Cardiac muscle cell (in vitro differentiated cells and primary cell): ENCODE measurements at regions not wholly inside any gene's neighbourhood (a gene's known extent, or its start where the extent isn't known, plus 50 kb on each side); places are given as distances from the start of the nearest gene placed in this dataset.
A peak's percentile ranks its signal among the peaks of the same experiment; 100 is the strongest.
"Not testable (repeated sequence)": the region's sequence is repeated elsewhere in the genome, so short reads cannot be mapped to it uniquely, and the experiment has no call there.

Experiments
- DNase-seq, 2 donors: peaks; one replicate each; pipeline versions ENCODE4 v3.0.0 to v3.0.0-alpha.2; 2010 to 2017; ENCODE audit warnings: low read depth in 1 of 2, low spot score in 1 of 2
- H3K27ac ChIP-seq: fragments of 200-600 bp; sonication (generic); 2 replicates; pipeline ENCODE4 v1.5.1; 2016
- H3K27me3 ChIP-seq: fragments of 200-600 bp; sonication (generic); 2 replicates; pipeline ENCODE4 v1.6.0; 2016; ENCODE audit warnings: control low read depth
- H3K36me3 ChIP-seq: fragments of 200-600 bp; sonication (generic); 2 replicates; pipeline ENCODE4 v1.5.1; 2016; ENCODE audit warnings: control low read depth
- H3K4me1 ChIP-seq: fragments of 200-600 bp; sonication (generic); 2 replicates; pipeline ENCODE4 v1.8.1; 2017; ENCODE audit warnings: low read depth, mild to moderate bottlenecking, mixed run types
- H3K4me3 ChIP-seq: fragments of 200-600 bp; sonication (generic); 2 replicates; pipeline ENCODE4 v1.5.1; 2016; ENCODE audit warnings: mild to moderate bottlenecking
- H3K9me3 ChIP-seq: fragments of 200-600 bp; sonication (generic); 2 replicates; pipeline ENCODE4 v1.5.1; 2017; ENCODE audit warnings: low read depth, mild to moderate bottlenecking, control low read depth
- TF ChIP-seq, protein P1 (sequence below): IDR thresholded peaks from 2 replicates; pipeline ENCODE4 v1.5.1; 2012; ENCODE audit warnings: low read depth, mild to moderate bottlenecking, low read length

DNA sequence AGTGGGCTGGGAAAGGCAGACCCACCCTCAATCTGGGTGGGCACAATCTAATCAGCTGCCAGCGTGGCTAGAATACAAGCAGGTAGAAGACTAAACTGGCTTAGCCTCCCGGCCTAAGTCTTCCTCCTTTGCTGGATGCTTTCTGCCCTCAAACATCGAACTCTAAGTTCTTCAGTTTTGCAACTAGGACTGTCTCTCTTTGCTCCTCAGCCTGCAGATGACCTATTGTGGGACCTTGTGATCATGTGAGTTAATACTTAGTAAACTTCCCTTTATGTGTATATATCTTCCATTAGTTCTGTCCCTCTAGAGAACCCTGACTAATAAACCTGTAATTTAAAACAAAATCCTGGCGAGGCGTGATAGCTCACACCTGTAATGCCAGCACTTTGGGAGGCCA lies 51.8 kb upstream of the SLC39A8 start:
- not testable (repeated sequence) for H3K9me3 ChIP-seq, H3K4me3 ChIP-seq, H3K27ac ChIP-seq, DNase-seq, H3K4me1 ChIP-seq, H3K36me3 ChIP-seq, H3K27me3 ChIP-seq

DNA sequence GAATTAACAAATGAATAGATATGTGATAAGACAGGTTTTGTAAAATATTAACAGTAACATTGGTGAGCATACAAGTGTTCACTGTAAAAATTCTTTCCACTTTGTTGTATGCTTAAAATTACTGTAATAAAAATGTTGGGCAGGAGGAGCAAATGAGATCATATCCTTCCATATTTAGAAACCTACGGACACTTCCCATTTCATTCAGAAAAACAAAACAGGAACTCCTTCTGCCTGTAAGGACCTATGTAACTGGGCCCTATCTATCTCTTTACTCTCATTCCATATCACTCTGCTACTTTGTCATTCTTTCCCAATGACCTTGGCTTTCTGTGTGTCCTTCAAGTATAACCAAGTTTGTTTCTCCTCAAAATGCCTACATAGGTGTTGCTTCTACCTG lies 53.7 kb upstream of the SLC39A8 start:
- Histone ChIP-seq H3K9me3 (no peaks in the 10 kb centered on the region), H3K36me3 (no peaks in the 10 kb centered on the region), H3K27ac (no peak overlapping the region), H3K4me3 (no peak overlapping the region), H3K27me3 (no peaks in the 10 kb centered on the region), H3K4me1 (no peaks in the 10 kb centered on the region)
- TF ChIP-seq, protein P1, sequence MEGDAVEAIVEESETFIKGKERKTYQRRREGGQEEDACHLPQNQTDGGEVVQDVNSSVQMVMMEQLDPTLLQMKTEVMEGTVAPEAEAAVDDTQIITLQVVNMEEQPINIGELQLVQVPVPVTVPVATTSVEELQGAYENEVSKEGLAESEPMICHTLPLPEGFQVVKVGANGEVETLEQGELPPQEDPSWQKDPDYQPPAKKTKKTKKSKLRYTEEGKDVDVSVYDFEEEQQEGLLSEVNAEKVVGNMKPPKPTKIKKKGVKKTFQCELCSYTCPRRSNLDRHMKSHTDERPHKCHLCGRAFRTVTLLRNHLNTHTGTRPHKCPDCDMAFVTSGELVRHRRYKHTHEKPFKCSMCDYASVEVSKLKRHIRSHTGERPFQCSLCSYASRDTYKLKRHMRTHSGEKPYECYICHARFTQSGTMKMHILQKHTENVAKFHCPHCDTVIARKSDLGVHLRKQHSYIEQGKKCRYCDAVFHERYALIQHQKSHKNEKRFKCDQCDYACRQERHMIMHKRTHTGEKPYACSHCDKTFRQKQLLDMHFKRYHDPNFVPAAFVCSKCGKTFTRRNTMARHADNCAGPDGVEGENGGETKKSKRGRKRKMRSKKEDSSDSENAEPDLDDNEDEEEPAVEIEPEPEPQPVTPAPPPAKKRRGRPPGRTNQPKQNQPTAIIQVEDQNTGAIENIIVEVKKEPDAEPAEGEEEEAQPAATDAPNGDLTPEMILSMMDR, result no peak
- DNase-seq, result no peak

DNA sequence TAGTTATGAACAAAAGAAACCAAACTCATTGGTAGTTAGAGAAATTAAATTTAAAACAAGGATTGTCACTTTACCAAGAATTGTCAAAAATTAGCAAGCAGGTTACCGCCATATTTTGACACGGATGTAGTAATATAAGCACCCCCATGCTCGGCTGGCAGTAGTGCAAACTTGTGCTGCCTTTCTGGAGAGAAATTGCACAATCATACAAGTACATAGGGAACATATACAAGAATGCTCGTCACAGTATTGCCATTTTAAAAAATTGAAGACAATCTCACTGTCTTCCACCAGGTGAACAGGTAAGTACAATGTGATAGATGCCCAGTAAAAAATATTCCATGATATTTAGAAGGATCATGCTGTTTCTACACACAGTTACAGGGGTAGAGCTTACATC lies 55.6 kb upstream of the SLC39A8 start:
- no peak overlapping the region for H3K27ac ChIP-seq
- no peak for DNase-seq
- no peaks in the 10 kb centered on the region for H3K4me1 ChIP-seq
- H3K27me3 ChIP-seq, result no peaks in the 10 kb centered on the region
- H3K4me3 ChIP-seq, result no peak overlapping the region
- no peaks in the 10 kb centered on the region for H3K9me3 ChIP-seq
- TF ChIP-seq, protein P1, result no peak
- no peaks in the 10 kb centered on the region for H3K36me3 ChIP-seq

DNA sequence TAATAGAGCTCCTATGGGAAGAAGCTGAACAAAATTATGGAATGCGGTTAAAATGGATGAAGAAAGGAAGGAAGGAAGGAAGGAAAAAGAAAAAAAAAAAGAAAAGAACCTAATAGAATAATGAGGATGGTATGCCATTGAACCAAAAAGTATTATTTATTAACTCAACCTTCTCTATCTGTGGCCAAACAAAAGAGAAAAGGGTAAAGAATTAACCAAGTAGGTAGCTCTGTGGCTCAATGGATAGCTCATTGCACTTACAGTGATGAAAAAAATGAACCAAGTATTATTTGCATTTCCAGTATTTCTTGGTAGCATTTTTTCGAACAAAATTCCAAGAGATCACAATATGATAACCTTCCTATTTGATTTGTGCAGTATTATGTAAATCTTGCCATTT lies 56.9 kb upstream of the SLC39A8 start:
- Histone ChIP-seq H3K27ac (no peak overlapping the region), H3K4me3 (no peak overlapping the region), H3K36me3 (no peaks in the 10 kb centered on the region), H3K9me3 (no peaks in the 10 kb centered on the region), H3K4me1 (no peaks in the 10 kb centered on the region), H3K27me3 (no peaks in the 10 kb centered on the region)
- TF ChIP-seq, protein P1, result no peak
- no peak for DNase-seq

DNA sequence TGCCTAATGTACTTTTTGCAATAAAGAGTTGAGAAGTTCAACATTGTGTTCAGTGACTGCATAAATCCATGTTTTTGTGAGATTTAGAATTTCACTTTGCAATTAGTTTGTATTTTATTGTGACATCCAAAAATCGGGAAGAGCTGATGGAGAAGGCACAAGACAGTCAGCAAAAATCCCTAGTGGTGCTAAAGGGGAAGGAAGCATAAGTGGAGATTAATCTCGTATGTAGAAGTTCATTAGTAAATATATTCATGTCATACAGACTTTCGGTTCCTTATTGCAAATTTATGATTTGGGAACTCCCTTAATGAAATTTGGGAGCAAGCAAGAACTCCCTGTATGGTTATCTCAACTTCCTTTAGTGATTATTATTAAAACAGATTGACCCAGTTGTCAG lies 57.8 kb upstream of the SLC39A8 start:
- DNase-seq, result no peak
- H3K27ac ChIP-seq, result no peak overlapping the region
- H3K4me1 ChIP-seq, result no peaks in the 10 kb centered on the region
- no peaks in the 10 kb centered on the region for H3K9me3 ChIP-seq
- no peaks in the 10 kb centered on the region for H3K36me3 ChIP-seq
- TF ChIP-seq, protein P1, result no peak
- no peaks in the 10 kb centered on the region for H3K27me3 ChIP-seq
- H3K4me3 ChIP-seq, result no peak overlapping the region

DNA sequence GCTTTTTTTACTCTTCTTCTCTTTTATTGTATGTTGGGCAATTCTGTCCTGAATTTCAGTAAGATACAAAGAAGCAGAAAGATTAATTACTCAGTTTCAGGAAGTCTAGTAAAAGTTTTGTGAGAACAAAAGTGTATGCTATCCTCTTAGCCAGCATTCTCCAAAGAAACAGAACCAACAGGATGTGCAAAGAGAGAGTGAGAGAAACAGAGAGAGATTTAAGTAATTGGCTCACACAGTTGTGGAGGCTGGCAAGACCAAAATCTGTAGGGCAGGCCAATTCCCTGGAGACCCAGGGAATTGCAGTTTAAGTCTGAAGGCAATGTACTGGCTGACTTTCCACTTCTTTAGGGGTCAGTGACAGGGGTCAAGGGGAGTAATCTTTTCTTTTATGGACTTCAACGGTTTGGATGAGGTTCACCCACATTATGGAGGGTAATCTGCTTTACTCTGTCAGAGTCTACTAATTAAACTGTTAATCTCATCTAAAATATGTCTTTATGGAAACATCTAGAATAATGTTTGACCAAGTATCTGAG lies 59.2 kb upstream of the SLC39A8 start:
- Histone ChIP-seq H3K27ac (no peak overlapping the region), H3K4me1 (no peaks in the 10 kb centered on the region), H3K9me3 (no peaks in the 10 kb centered on the region), H3K36me3 (no peaks in the 10 kb centered on the region), H3K4me3 (no peak overlapping the region), H3K27me3 (no peaks in the 10 kb centered on the region)
- DNase-seq, result peak in 1 of 2 donors; percentile 46
- TF ChIP-seq, protein P1, result no peak
